GM23338 (cell line): ENCODE measurements at regions not wholly inside any gene's neighbourhood (a gene's known extent, or its start where the extent isn't known, plus 50 kb on each side); places are given as distances from the start of the nearest gene placed in this dataset.

Experiments used
- ATAC-seq: fragments of 200-7000 bp; cut with Tn5 transposase; 3 replicates; pipeline ENCODE4 v1.9.1; 2020
- DNase-seq: peaks from one replicate; pipeline ENCODE4 v3.0.0-alpha.2; 2015; ENCODE audit warnings: low spot score
- H2AFZ ChIP-seq: fragments of 200-600 bp; sonication (generic); 2 replicates; pipeline ENCODE4 v1.8.0; 2016; ENCODE audit warnings: antibody characterized with exemption, mild to moderate bottlenecking, moderate library complexity
- H3F3A ChIP-seq: fragments of 200-600 bp; sonication (generic); replicated peaks from 2 replicates; pipeline ENCODE4 v1.8.0; 2017; ENCODE audit warnings: antibody characterized with exemption, mixed run types, low read depth
- H3K27ac ChIP-seq: fragments of 200-600 bp; sonication (generic); 2 replicates; pipeline ENCODE4 v1.6.1; 2016; ENCODE audit warnings: low read depth
- H3K27me3 ChIP-seq: fragments of 200-600 bp; sonication (generic); 2 replicates; pipeline ENCODE4 v1.8.0; 2016; ENCODE audit warnings: mild to moderate bottlenecking, mixed run types, moderate library complexity; ENCODE audit not compliant: insufficient read depth
- H3K36me3 ChIP-seq: fragments of 200-600 bp; sonication (generic); 2 replicates; pipeline ENCODE4 v1.8.0; 2016; ENCODE audit warnings: mild to moderate bottlenecking; ENCODE audit not compliant: insufficient read depth
- H3K4me1 ChIP-seq: fragments of 200-600 bp; sonication (generic); 2 replicates; pipeline ENCODE4 v1.8.0; 2016; ENCODE audit warnings: mild to moderate bottlenecking, moderate library complexity; ENCODE audit not compliant: insufficient read depth
- H3K4me2 ChIP-seq: fragments of 200-600 bp; sonication (generic); 2 replicates; pipeline ENCODE4 v1.7.1; 2017; ENCODE audit warnings: mixed run types
- H3K4me3 ChIP-seq: fragments of 200-600 bp; sonication (generic); 2 replicates; pipeline ENCODE4 v1.6.1; 2016; ENCODE audit warnings: mixed run types
- H3K79me2 ChIP-seq: fragments of 200-600 bp; sonication (generic); replicated peaks from 2 replicates; pipeline ENCODE4 v1.8.0; 2017; ENCODE audit warnings: mild to moderate bottlenecking; ENCODE audit not compliant: insufficient read depth
- H3K9me2 ChIP-seq: fragments of 200-600 bp; sonication (generic); 2 replicates; pipeline ENCODE4 v1.8.0; 2017; ENCODE audit not compliant: insufficient read depth
- H4K20me1 ChIP-seq: fragments of 200-600 bp; sonication (generic); replicated peaks from 2 replicates; pipeline ENCODE4 v1.8.0; 2017; ENCODE audit warnings: mild to moderate bottlenecking; ENCODE audit not compliant: insufficient read depth
- H3K27ac Mint-ChIP-seq: 2 replicates; pipeline ENCODE4 v1.8.0; 2020; ENCODE audit warnings: inconsistent platforms, mild to moderate bottlenecking, moderate library complexity, mixed read lengths
- H3K27me3 Mint-ChIP-seq: 3 replicates; pipeline ENCODE4 v1.8.0; 2022; ENCODE audit warnings: low read depth, mild to moderate bottlenecking, moderate library complexity, mixed read lengths, inconsistent platforms; ENCODE audit not compliant: insufficient read depth, poor library complexity
- H3K36me3 Mint-ChIP-seq: 3 replicates; pipeline ENCODE4 v1.8.0; 2021; ENCODE audit warnings: low read depth, mild to moderate bottlenecking, inconsistent platforms, moderate library complexity, mixed read lengths
- H3K4me1 Mint-ChIP-seq: 3 replicates; pipeline ENCODE4 v1.8.0; 2020; ENCODE audit warnings: mild to moderate bottlenecking, inconsistent platforms, mixed read lengths
- H3K4me3 Mint-ChIP-seq: 3 replicates; pipeline ENCODE4 v1.8.0; 2021; ENCODE audit warnings: moderate library complexity, mild to moderate bottlenecking, inconsistent platforms, mixed read lengths
- H3K9me3 Mint-ChIP-seq: 3 replicates; pipeline ENCODE4 v1.8.0; 2020; ENCODE audit warnings: moderate library complexity, mild to moderate bottlenecking, inconsistent platforms, mixed read lengths
- EZH2 ChIP-seq: fragments of 200-600 bp; sonication (generic); IDR thresholded peaks from one replicate; pipeline ENCODE4 v1.8.0; 2017; ENCODE audit warnings: antibody characterized with exemption, mild to moderate bottlenecking, low read depth; ENCODE audit not compliant: unreplicated experiment
- EZH2phosphoT487 ChIP-seq: fragments of 200-600 bp; sonication (generic); IDR thresholded peaks from one replicate; pipeline ENCODE4 v1.8.1; 2018; ENCODE audit warnings: antibody characterized with exemption; ENCODE audit not compliant: unreplicated experiment
- JUNB ChIP-seq: IDR thresholded peaks from one replicate; pipeline ENCODE4 v1.6.1; 2016; ENCODE audit warnings: antibody characterized with exemption; ENCODE audit not compliant: unreplicated experiment
- NANOG ChIP-seq: IDR thresholded peaks from 2 replicates; pipeline ENCODE4 v1.6.1; 2016; ENCODE audit warnings: antibody characterized with exemption, borderline replicate concordance
- POLR2AphosphoS5 ChIP-seq: IDR thresholded peaks from 2 replicates; pipeline ENCODE4 v1.6.1; 2016; ENCODE audit warnings: antibody characterized with exemption, low read depth
- STAT1 ChIP-seq: IDR thresholded peaks from one replicate; pipeline ENCODE4 v1.6.1; 2016; ENCODE audit warnings: antibody characterized with exemption; ENCODE audit not compliant: unreplicated experiment
- ZNF114 ChIP-seq: fragments of 250-450 bp; sonication (Bioruptor Pico); IDR thresholded peaks from 2 replicates; pipeline ENCODE4 v1.5.0; 2020; ENCODE audit warnings: mild to moderate bottlenecking, moderate library complexity
- ZNF331 ChIP-seq: fragments of 250-450 bp; sonication (Bioruptor Pico); IDR thresholded peaks from 2 replicates; pipeline ENCODE4 v1.5.0; 2020; ENCODE audit warnings: low read depth, mild to moderate bottlenecking, moderate library complexity
- TF ChIP-seq, protein P1 (sequence below): IDR thresholded peaks from 2 replicates; pipeline ENCODE4 v1.6.1; 2016; ENCODE audit warnings: antibody characterized with exemption
- TF ChIP-seq, protein P2 (sequence below): fragments of 250-450 bp; sonication (Bioruptor Pico); IDR thresholded peaks from 2 replicates; pipeline ENCODE4 v1.5.0; 2020; ENCODE audit warnings: mild to moderate bottlenecking, moderate library complexity
- TF ChIP-seq, protein P3 (sequence below), 2 experiments: fragments of 200-600 bp in 1 of 2; sonication (generic) in 1 of 2; conservative IDR thresholded peaks; 2 replicates each; pipeline versions ENCODE4 v1.5.1 to v1.6.1; 2016 to 2017; ENCODE audit warnings: antibody characterized with exemption in 2 of 2, low read depth in 2 of 2, mild to moderate bottlenecking in 2 of 2, moderate library complexity in 1 of 2

DNA sequence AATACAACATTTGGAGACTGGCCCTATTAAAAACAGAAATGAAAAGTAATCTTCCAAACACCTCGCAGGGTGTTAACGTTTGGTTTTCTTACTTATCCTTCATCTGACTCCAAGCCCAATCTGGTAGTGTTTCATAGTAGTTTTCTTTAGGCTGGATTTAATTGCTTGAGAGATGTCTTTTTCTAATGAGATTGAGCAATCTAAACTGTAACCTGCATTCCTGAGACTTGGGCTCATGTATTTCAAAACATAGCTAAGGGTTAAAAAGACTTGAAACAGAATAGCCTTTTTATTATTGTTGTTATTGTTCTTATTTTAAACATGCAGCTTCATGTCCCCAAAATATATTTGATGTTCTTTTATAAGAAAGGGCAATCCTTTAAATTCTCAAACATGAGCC, 278.9 kb downstream of the TGFB2 start:
- no peaks in the 10 kb centered on the region for H3K27me3 Mint-ChIP-seq
- H3K4me2 ChIP-seq = no peak overlapping the region
- H4K20me1 ChIP-seq = no peaks in the 10 kb centered on the region; the same call in 1 of the 2 replicates
- no peaks in the 10 kb centered on the region for H3K36me3 Mint-ChIP-seq
- H3K4me3 ChIP-seq = no peak overlapping the region
- TF ChIP-seq STAT1 (no peak), ZNF114 (CRISPR knock-in tag) (no peak), ZNF331 (CRISPR knock-in tag) (no peak)
- H3K79me2 ChIP-seq = no peaks in the 10 kb centered on the region
- no peak overlapping the region for H2AFZ ChIP-seq
- no peaks in the 10 kb centered on the region for H3F3A ChIP-seq
- no peaks in the 10 kb centered on the region for H3K4me1 ChIP-seq
- H3K4me1 Mint-ChIP-seq = no peaks in the 10 kb centered on the region
- no peak overlapping the region for H3K27ac Mint-ChIP-seq
- no peak overlapping the region for H3K27ac ChIP-seq
- H3K36me3 ChIP-seq = no peaks in the 10 kb centered on the region
- ATAC-seq = no peak
- no peaks in the 10 kb centered on the region for H3K27me3 ChIP-seq
- no peak for DNase-seq
- H3K9me2 ChIP-seq = no peaks in the 10 kb centered on the region
- no peak overlapping the region for H3K4me3 Mint-ChIP-seq
- H3K9me3 Mint-ChIP-seq = peaks cover 11% of the 10 kb centered on the region

DNA sequence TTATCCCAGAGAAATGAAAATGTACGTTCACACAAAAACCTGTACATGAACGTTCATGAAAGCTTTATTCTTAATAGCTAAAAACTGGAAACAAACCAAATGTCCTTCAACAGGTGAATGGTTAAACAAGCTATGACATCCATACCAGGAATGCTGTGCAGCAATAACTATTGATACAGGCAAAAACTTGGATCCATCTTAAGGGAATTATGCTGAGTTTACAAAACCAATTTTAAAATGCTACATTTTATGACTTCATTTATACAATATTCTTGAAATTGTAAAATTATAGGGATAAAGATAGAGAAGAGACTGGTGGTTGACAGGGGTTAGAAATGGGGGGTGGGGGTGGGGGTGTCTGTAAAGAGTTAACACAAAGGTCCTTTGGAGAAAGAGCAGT, 280.3 kb downstream of the TGFB2 start:
- ATAC-seq = no peak
- TF ChIP-seq JUNB (no peak), ZNF331 (CRISPR knock-in tag) (no peak), NANOG (no peak), EZH2 (no peak), EZH2phosphoT487 (no peak), POLR2AphosphoS5 (no peak), ZNF114 (CRISPR knock-in tag) (no peak)
- TF ChIP-seq, protein P1, sequence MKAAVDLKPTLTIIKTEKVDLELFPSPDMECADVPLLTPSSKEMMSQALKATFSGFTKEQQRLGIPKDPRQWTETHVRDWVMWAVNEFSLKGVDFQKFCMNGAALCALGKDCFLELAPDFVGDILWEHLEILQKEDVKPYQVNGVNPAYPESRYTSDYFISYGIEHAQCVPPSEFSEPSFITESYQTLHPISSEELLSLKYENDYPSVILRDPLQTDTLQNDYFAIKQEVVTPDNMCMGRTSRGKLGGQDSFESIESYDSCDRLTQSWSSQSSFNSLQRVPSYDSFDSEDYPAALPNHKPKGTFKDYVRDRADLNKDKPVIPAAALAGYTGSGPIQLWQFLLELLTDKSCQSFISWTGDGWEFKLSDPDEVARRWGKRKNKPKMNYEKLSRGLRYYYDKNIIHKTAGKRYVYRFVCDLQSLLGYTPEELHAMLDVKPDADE = no peak
- TF ChIP-seq, protein P2, sequence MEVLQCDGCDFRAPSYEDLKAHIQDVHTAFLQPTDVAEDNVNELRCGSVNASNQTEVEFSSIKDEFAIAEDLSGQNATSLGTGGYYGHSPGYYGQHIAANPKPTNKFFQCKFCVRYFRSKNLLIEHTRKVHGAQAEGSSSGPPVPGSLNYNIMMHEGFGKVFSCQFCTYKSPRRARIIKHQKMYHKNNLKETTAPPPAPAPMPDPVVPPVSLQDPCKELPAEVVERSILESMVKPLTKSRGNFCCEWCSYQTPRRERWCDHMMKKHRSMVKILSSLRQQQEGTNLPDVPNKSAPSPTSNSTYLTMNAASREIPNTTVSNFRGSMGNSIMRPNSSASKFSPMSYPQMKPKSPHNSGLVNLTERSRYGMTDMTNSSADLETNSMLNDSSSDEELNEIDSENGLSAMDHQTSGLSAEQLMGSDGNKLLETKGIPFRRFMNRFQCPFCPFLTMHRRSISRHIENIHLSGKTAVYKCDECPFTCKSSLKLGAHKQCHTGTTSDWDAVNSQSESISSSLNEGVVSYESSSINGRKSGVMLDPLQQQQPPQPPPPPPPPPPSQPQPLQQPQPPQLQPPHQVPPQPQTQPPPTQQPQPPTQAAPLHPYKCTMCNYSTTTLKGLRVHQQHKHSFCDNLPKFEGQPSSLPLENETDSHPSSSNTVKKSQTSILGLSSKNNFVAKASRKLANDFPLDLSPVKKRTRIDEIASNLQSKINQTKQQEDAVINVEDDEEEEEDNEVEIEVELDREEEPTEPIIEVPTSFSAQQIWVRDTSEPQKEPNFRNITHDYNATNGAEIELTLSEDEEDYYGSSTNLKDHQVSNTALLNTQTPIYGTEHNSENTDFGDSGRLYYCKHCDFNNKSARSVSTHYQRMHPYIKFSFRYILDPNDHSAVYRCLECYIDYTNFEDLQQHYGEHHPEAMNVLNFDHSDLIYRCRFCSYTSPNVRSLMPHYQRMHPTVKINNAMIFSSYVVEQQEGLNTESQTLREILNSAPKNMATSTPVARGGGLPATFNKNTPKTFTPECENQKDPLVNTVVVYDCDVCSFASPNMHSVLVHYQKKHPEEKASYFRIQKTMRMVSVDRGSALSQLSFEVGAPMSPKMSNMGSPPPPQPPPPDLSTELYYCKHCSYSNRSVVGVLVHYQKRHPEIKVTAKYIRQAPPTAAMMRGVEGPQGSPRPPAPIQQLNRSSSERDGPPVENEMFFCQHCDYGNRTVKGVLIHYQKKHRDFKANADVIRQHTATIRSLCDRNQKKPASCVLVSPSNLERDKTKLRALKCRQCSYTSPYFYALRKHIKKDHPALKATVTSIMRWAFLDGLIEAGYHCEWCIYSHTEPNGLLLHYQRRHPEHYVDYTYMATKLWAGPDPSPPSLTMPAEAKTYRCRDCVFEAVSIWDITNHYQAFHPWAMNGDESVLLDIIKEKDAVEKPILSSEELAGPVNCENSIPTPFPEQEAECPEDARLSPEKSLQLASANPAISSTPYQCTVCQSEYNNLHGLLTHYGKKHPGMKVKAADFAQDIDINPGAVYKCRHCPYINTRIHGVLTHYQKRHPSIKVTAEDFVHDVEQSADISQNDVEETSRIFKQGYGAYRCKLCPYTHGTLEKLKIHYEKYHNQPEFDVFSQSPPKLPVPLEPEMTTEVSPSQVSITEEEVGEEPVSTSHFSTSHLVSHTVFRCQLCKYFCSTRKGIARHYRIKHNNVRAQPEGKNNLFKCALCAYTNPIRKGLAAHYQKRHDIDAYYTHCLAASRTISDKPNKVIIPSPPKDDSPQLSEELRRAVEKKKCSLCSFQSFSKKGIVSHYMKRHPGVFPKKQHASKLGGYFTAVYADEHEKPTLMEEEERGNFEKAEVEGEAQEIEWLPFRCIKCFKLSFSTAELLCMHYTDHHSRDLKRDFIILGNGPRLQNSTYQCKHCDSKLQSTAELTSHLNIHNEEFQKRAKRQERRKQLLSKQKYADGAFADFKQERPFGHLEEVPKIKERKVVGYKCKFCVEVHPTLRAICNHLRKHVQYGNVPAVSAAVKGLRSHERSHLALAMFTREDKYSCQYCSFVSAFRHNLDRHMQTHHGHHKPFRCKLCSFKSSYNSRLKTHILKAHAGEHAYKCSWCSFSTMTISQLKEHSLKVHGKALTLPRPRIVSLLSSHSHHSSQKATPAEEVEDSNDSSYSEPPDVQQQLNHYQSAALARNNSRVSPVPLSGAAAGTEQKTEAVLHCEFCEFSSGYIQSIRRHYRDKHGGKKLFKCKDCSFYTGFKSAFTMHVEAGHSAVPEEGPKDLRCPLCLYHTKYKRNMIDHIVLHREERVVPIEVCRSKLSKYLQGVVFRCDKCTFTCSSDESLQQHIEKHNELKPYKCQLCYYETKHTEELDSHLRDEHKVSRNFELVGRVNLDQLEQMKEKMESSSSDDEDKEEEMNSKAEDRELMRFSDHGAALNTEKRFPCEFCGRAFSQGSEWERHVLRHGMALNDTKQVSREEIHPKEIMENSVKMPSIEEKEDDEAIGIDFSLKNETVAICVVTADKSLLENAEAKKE (CRISPR knock-in tag) = no peak
- TF ChIP-seq, protein P3, sequence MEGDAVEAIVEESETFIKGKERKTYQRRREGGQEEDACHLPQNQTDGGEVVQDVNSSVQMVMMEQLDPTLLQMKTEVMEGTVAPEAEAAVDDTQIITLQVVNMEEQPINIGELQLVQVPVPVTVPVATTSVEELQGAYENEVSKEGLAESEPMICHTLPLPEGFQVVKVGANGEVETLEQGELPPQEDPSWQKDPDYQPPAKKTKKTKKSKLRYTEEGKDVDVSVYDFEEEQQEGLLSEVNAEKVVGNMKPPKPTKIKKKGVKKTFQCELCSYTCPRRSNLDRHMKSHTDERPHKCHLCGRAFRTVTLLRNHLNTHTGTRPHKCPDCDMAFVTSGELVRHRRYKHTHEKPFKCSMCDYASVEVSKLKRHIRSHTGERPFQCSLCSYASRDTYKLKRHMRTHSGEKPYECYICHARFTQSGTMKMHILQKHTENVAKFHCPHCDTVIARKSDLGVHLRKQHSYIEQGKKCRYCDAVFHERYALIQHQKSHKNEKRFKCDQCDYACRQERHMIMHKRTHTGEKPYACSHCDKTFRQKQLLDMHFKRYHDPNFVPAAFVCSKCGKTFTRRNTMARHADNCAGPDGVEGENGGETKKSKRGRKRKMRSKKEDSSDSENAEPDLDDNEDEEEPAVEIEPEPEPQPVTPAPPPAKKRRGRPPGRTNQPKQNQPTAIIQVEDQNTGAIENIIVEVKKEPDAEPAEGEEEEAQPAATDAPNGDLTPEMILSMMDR (conservative IDR thresholded peaks at IDR 0.05; ENCODE audit: low read depth in 2 of 2) = no peak

More for the DNA sequence above, 280.3 kb downstream of the TGFB2 start:
- DNase-seq = no peak
- H3K4me1 Mint-ChIP-seq = no peaks in the 10 kb centered on the region
- peaks cover 6% of the 10 kb centered on the region for H3K9me2 ChIP-seq
- H3F3A ChIP-seq = no peaks in the 10 kb centered on the region
- no peak overlapping the region for H3K4me3 Mint-ChIP-seq
- H3K27ac ChIP-seq = no peak overlapping the region
- no peaks in the 10 kb centered on the region for H3K79me2 ChIP-seq
- H4K20me1 ChIP-seq = no peaks in the 10 kb centered on the region; the same call in 1 of the 2 replicates
- no peaks in the 10 kb centered on the region for H3K27me3 Mint-ChIP-seq
- H3K27me3 ChIP-seq = no peaks in the 10 kb centered on the region
- no peak overlapping the region for H3K27ac Mint-ChIP-seq
- no peak overlapping the region for H2AFZ ChIP-seq
- H3K9me3 Mint-ChIP-seq = peaks cover 16% of the 10 kb centered on the region
- no peaks in the 10 kb centered on the region for H3K36me3 ChIP-seq
- H3K4me3 ChIP-seq = no peak overlapping the region
- no peak overlapping the region for H3K4me2 ChIP-seq
- H3K4me1 ChIP-seq = no peaks in the 10 kb centered on the region
- H3K36me3 Mint-ChIP-seq = peaks cover 3% of the 10 kb centered on the region; the same call in 1 of the 3 replicates
